ENCODE measurements at regions not wholly inside any gene's neighbourhood (a gene's known extent, or its start where the extent isn't known, plus 50 kb on each side); places are given as distances from the start of the nearest gene placed in this dataset.

DNA sequence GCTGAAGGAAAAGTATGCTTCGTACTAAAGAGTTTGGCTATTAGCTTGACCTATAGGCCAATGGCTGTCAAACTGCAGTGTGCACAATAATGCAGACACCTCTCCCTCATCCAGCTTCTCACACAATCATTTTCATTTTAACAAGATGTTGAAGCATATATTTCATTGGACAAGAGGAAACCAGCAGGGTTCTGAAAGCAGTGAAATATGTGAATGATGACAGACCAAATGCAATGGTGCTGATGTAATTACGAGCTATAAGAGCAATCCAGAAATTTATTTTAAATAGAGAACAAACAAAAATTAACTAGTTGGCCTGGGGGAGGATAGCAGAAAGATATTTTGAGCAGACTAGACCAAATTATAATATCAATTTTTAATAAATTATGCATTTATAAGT is 331.5 kb upstream of the AKR1E2 start:
- Histone ChIP-seq H4K20me1 (ENCODE audit: control insufficient read depth, extremely low read depth, insufficient read depth, low read length) (no peaks in the 10 kb centered on the region), H3K4me2 (ENCODE audit: control insufficient read depth, extremely low read depth, insufficient read depth, low read depth, low read length) (no peak overlapping the region), H3K4me1 (ENCODE audit: control insufficient read depth, extremely low read depth, insufficient read depth, low read length) (peaks cover 9% of the 10 kb centered on the region), H3K27ac (ENCODE audit: control insufficient read depth, insufficient read depth, low read length) (no peak overlapping the region), H3K27me3 (ENCODE audit: control insufficient read depth, extremely low read depth, insufficient read depth, low read length) (no peaks in the 10 kb centered on the region), H3K4me3 (ENCODE audit: control insufficient read depth in 2 of 3, extremely low read depth in 1 of 3, insufficient read depth in 2 of 3, low read depth in 1 of 3, low read length in 3 of 3) (no peak overlapping the region), H3K36me3 (ENCODE audit: control insufficient read depth in 2 of 2, extremely low read depth in 1 of 2, insufficient read depth in 2 of 2, low read length in 2 of 2) (no peaks in the 10 kb centered on the region), H2AFZ (ENCODE audit: control insufficient read depth, low read length) (no peak overlapping the region), H3K79me2 (ENCODE audit: control insufficient read depth, insufficient read depth, low read length) (no peaks in the 10 kb centered on the region), H3K9me3 (ENCODE audit: control insufficient read depth, low read depth, low read length) (no peaks in the 10 kb centered on the region), H3K9ac (ENCODE audit: control insufficient read depth, extremely low read depth, insufficient read depth, low read length) (no peak overlapping the region), H3K9me1 (ENCODE audit: control insufficient read depth, extremely low read depth, insufficient read depth, low read length) (no peaks in the 10 kb centered on the region)
- TF ChIP-seq EZH2 (IDR thresholded peaks at IDR 0.05; ENCODE audit: low read length): no peak
- TF ChIP-seq, protein P1, sequence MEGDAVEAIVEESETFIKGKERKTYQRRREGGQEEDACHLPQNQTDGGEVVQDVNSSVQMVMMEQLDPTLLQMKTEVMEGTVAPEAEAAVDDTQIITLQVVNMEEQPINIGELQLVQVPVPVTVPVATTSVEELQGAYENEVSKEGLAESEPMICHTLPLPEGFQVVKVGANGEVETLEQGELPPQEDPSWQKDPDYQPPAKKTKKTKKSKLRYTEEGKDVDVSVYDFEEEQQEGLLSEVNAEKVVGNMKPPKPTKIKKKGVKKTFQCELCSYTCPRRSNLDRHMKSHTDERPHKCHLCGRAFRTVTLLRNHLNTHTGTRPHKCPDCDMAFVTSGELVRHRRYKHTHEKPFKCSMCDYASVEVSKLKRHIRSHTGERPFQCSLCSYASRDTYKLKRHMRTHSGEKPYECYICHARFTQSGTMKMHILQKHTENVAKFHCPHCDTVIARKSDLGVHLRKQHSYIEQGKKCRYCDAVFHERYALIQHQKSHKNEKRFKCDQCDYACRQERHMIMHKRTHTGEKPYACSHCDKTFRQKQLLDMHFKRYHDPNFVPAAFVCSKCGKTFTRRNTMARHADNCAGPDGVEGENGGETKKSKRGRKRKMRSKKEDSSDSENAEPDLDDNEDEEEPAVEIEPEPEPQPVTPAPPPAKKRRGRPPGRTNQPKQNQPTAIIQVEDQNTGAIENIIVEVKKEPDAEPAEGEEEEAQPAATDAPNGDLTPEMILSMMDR (optimal IDR thresholded peaks at IDR 0.05 in 1 of 3, IDR thresholded peaks at IDR 0.05 in 1 of 3, conservative IDR thresholded peaks at IDR 0.05 in 1 of 3; ENCODE audit: extremely low read depth in 1 of 3, insufficient read depth in 2 of 3, low read length in 3 of 3): no peak
- dilution Hi-C loops (cut with MboI; ENCODE audit: extremely low pct_ligation_motif_present, low sequenced_read_pairs): no loop called here
- FAIRE-seq (no peak), DNase-seq (ENCODE audit: low read depth, low spot score) (no peak)

DNA sequence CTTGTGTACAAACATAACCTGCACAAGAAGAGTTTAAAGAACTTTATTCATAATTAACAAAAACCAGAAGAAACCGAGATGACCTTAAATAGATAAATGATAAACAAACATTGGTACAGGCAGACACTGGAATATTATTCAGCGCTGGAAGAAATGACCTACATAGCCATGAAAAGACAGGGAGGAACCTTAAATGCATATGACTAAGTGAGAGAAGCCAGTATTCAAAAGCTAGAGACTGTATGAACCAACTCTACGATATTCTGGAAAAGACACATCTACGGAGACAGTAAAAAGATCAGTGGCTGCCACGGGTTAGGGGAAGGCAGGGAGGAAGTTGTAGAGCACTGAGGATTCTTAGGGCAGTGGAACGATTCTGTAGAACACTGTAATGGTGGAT is 333.8 kb upstream of the AKR1E2 start:
- DNase-seq (ENCODE audit: low read depth, low spot score) (no peak), FAIRE-seq (no peak)
- Histone ChIP-seq H3K9me3 (ENCODE audit: control insufficient read depth, low read depth, low read length) (no peaks in the 10 kb centered on the region), H3K27me3 (ENCODE audit: control insufficient read depth, extremely low read depth, insufficient read depth, low read length) (no peaks in the 10 kb centered on the region), H3K79me2 (ENCODE audit: control insufficient read depth, insufficient read depth, low read length) (no peaks in the 10 kb centered on the region), H3K4me2 (ENCODE audit: control insufficient read depth, extremely low read depth, insufficient read depth, low read depth, low read length) (no peak overlapping the region), H3K27ac (ENCODE audit: control insufficient read depth, insufficient read depth, low read length) (no peak overlapping the region), H3K36me3 (ENCODE audit: control insufficient read depth in 2 of 2, extremely low read depth in 1 of 2, insufficient read depth in 2 of 2, low read length in 2 of 2) (no peaks in the 10 kb centered on the region), H3K4me1 (ENCODE audit: control insufficient read depth, extremely low read depth, insufficient read depth, low read length) (no peaks in the 10 kb centered on the region), H3K9me1 (ENCODE audit: control insufficient read depth, extremely low read depth, insufficient read depth, low read length) (no peaks in the 10 kb centered on the region), H4K20me1 (ENCODE audit: control insufficient read depth, extremely low read depth, insufficient read depth, low read length) (no peaks in the 10 kb centered on the region), H3K9ac (ENCODE audit: control insufficient read depth, extremely low read depth, insufficient read depth, low read length) (no peak overlapping the region), H2AFZ (ENCODE audit: control insufficient read depth, low read length) (no peak overlapping the region), H3K4me3 (ENCODE audit: control insufficient read depth in 2 of 3, extremely low read depth in 1 of 3, insufficient read depth in 2 of 3, low read depth in 1 of 3, low read length in 3 of 3) (no peak overlapping the region)
- dilution Hi-C loops (cut with MboI; ENCODE audit: extremely low pct_ligation_motif_present, low sequenced_read_pairs): no loop called here
- TF ChIP-seq EZH2 (IDR thresholded peaks at IDR 0.05; ENCODE audit: low read length): no peak
- TF ChIP-seq, protein P1 (optimal IDR thresholded peaks at IDR 0.05 in 1 of 3, IDR thresholded peaks at IDR 0.05 in 1 of 3, conservative IDR thresholded peaks at IDR 0.05 in 1 of 3; ENCODE audit: extremely low read depth in 1 of 3, insufficient read depth in 2 of 3, low read length in 3 of 3): no peak

Data from keratinocyte (primary cell).